Spleen (tissue), 11 donors: ENCODE measurements at regions not wholly inside any gene's neighbourhood (a gene's known extent, or its start where the extent isn't known, plus 50 kb on each side); places are given as distances from the start of the nearest gene placed in this dataset.

ENCODE experiments used
- DNase-seq: peaks from one replicate; pipeline ENCODE4 v3.0.0-alpha.2; 2020
- H3K27ac ChIP-seq, 8 donors: fragments of 200-600 bp; sonication (generic) in 7 of 8; 1 replicate in 4 of 8; 2 replicates in 4 of 8; pipeline versions ENCODE4 v1.5.0 to v1.8.0; 2016 to 2021; ENCODE audit warnings: inconsistent platforms in 4 of 8, mild to moderate bottlenecking in 4 of 8, moderate library complexity in 1 of 8
- H3K27me3 ChIP-seq, 7 donors: fragments of 200-600 bp; sonication (generic) in 6 of 7; replicated peaks in 1 of 7; 1 replicate in 4 of 7; 2 replicates in 3 of 7; pipeline versions ENCODE4 v1.5.0 to v1.8.0; 2016 to 2021; ENCODE audit warnings: inconsistent platforms in 3 of 7, mild to moderate bottlenecking in 1 of 7
- H3K36me3 ChIP-seq, 6 donors: fragments of 200-600 bp; sonication (generic) in 5 of 6; 1 replicate in 4 of 6; 2 replicates in 2 of 6; pipeline versions ENCODE4 v1.5.0 to v1.8.0; 2016 to 2021; ENCODE audit warnings: inconsistent platforms in 2 of 6
- H3K4me1 ChIP-seq, 6 donors: fragments of 200-600 bp; sonication (generic) in 5 of 6; 1 replicate in 3 of 6; 2 replicates in 3 of 6; pipeline versions ENCODE4 v1.5.0 to v1.8.0; 2016 to 2021; ENCODE audit warnings: inconsistent platforms in 3 of 6
- H3K4me3 ChIP-seq, 8 donors: fragments of 200-600 bp; sonication (generic) in 7 of 8; 1 replicate in 4 of 8; 2 replicates in 4 of 8; pipeline versions ENCODE4 v1.5.0 to v1.8.0; 2016 to 2021; ENCODE audit warnings: inconsistent platforms in 4 of 8, mild to moderate bottlenecking in 4 of 8, moderate library complexity in 2 of 8
- H3K9me3 ChIP-seq, 8 donors: fragments of 200-600 bp; sonication (generic) in 7 of 8; 1 replicate in 4 of 8; 2 replicates in 4 of 8; pipeline versions ENCODE4 v1.5.0 to v1.8.0; 2016 to 2021; ENCODE audit warnings: inconsistent platforms in 4 of 8
- POLR2A ChIP-seq, 3 donors: fragments of 450-650 bp; IDR thresholded peaks; one replicate each; pipeline ENCODE4 v1.5.1; 2017; ENCODE audit warnings: antibody characterized with exemption in 3 of 3, mild to moderate bottlenecking in 1 of 3
- POLR2AphosphoS5 ChIP-seq, 3 donors: sonication (generic); formaldehyde crosslinking; IDR thresholded peaks; one replicate each; pipeline ENCODE4 v1.5.1; 2017; ENCODE audit warnings: antibody characterized with exemption in 3 of 3
- WGBS, 5 donors: extraction: QIAGEN DNeasy Blood & Tissue Kit in 3 of 5; methylation state at CpG; one replicate each; pipeline versions ENCODE4 v1.1.5 to v1.1.7; 2013 to 2018; 5-methylcytosine and 5-hydroxymethylcytosine counted together
- intact Hi-C: fragments of 100-400 bp; cut with DNase I; formaldehyde crosslinking; loops from one replicate; pipeline ENCODE4 v1.15.0; 2023; ENCODE audit warnings: low total_unique reads
- TF ChIP-seq, protein P1 (sequence below), 11 experiments: fragments of 200-600 bp in 7 of 11; fragments of 450-650 bp in 4 of 11; sonication (generic) in 4 of 11; IDR thresholded peaks in 8 of 11; conservative IDR thresholded peaks in 3 of 11; 1 replicate in 7 of 11; 2 replicates in 4 of 11; pipeline versions ENCODE4 v1.4.0 to v1.8.0; 2016 to 2021; ENCODE audit warnings: antibody characterized with exemption in 11 of 11, inconsistent platforms in 4 of 11, mild to moderate bottlenecking in 1 of 11
- donor health status: healthy with polysubstance abuse.
- donor health status: DM: no; HTN: no; CAD: no; lungs with moderate emphysema.
- donor health status: DM: no; HTN: no; CAD: no.
- donor health status: Bipolar disorder and iron deficiency.
- donor health status: healthy.
- donor health status: DM: no; HTN: no; CAD: no.
- donor health status: DM: yes; HTN: yes; CAD: no.

DNA sequence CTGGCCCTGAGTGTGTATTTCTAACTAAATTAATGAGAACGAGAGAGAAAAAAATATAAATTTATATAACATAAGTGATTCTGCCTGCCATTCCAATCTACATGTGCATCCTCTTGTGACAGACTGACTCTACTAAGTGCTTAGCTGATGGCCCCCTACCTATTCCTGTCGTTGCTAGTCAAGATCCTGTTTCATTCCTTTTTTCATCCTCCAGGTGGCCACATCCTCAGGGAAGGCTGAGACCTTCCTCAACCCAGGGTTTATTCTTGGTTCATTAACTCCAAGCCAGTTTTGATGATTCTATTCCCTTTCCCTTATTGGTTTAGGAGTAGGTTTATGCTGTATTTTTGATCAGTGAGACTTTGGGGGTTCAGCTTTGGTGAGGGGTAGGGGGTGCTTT lies 201.3 kb downstream of the C9orf152 start:
- Histone ChIP-seq H3K27ac (no peak overlapping the region), H3K4me3 (no peak overlapping the region), H3K27me3 (no peaks in the 10 kb centered on the region), H3K9me3 (no peaks in the 10 kb centered on the region), H3K4me1 (peaks cover 0 to 9% (median 0%) of the 10 kb centered on the region in 6 donors), H3K36me3 (no peaks in the 10 kb centered on the region)
- WGBS, 5 donors: 74 to 84% (median 79%) methylated on average over 2 of the region's 2 CpGs
- intact Hi-C loops: no loop called here
- no peak for DNase-seq
- TF ChIP-seq, protein P1, sequence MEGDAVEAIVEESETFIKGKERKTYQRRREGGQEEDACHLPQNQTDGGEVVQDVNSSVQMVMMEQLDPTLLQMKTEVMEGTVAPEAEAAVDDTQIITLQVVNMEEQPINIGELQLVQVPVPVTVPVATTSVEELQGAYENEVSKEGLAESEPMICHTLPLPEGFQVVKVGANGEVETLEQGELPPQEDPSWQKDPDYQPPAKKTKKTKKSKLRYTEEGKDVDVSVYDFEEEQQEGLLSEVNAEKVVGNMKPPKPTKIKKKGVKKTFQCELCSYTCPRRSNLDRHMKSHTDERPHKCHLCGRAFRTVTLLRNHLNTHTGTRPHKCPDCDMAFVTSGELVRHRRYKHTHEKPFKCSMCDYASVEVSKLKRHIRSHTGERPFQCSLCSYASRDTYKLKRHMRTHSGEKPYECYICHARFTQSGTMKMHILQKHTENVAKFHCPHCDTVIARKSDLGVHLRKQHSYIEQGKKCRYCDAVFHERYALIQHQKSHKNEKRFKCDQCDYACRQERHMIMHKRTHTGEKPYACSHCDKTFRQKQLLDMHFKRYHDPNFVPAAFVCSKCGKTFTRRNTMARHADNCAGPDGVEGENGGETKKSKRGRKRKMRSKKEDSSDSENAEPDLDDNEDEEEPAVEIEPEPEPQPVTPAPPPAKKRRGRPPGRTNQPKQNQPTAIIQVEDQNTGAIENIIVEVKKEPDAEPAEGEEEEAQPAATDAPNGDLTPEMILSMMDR (IDR thresholded peaks at IDR 0.05 in 8 of 11, conservative IDR thresholded peaks at IDR 0.05 in 3 of 11): no peak
- TF ChIP-seq POLR2AphosphoS5 (IDR thresholded peaks at IDR 0.05) (no peak), POLR2A (IDR thresholded peaks at IDR 0.05) (no peak)

DNA sequence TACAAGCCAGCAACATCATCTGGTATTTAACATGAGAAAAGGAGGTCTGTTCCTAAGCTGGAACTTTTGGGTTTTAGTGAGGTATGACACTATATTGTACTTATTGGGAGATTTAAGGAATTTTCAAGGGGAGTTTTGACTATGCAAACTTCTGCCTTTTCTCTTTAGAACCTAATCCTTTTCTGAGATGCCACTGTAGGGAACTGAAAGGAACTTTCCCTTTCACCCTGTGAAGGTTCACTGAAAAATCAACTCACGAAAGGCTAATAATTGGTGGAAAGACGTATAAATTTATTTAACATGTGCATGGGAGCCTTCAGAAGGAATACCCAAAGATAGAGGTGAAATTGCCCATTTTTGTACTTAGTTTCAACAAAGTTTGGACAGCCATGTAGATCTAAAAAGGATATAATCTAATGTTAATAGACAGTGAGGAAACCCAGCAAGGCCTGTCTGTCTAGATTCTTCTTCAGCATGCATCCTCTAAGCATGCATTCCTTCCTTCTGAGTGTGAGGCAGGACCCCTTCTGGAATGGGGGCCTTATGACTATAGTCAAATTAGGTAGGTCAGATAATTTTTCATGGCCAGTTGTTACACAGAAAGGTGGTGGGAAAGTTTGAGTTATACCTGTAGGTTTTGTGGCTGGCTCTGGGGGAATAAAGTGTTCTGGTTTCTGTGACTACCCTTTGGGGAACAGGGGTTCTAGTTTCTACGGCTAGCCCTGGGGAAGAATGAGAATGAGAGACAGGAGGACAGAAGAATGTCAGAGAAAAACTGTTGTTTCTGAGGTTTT lies 200.3 kb downstream of the C9orf152 start:
- Histone ChIP-seq H3K4me3 (no peak overlapping the region), H3K27me3 (no peaks in the 10 kb centered on the region), H3K27ac (no peak overlapping the region), H3K36me3 (no peaks in the 10 kb centered on the region), H3K4me1 (peaks cover 0 to 9% (median 0%) of the 10 kb centered on the region in 6 donors), H3K9me3 (no peaks in the 10 kb centered on the region)
- 73 to 88% (median 84%) methylated on average over 3 of the region's 3 CpGs for WGBS, 5 donors
- intact Hi-C loops: no loop called here
- DNase-seq: no peak
- TF ChIP-seq POLR2A (IDR thresholded peaks at IDR 0.05): no peak
- TF ChIP-seq, protein P1 (IDR thresholded peaks at IDR 0.05 in 8 of 11, conservative IDR thresholded peaks at IDR 0.05 in 3 of 11): no peak
- TF ChIP-seq POLR2AphosphoS5 (IDR thresholded peaks at IDR 0.05): no peak

DNA sequence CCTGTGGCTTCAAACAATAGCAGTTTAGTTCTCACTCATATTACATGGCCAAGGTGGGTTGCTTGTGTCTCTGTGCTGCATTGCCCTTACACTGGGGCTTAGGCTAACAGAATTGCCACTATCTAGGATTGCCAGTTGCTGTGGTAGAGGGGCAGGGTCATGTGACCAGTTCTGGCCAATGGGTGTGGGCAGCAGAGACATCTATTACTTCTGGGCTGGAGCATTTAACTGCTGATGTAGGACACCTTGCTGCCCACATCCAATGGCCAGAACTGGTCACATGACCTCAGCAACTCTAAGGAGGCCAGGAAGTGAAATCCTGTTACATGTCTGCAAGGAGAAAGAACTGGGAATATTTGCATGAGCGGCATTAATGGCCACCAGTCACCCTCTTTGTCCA lies 199.3 kb downstream of the C9orf152 start:
- no peak for DNase-seq
- Histone ChIP-seq H3K27me3 (no peaks in the 10 kb centered on the region), H3K4me3 (no peak overlapping the region), H3K27ac (no peak overlapping the region), H3K9me3 (no peaks in the 10 kb centered on the region), H3K4me1 (peaks cover 0 to 9% (median 0%) of the 10 kb centered on the region in 6 donors), H3K36me3 (no peaks in the 10 kb centered on the region)
- TF ChIP-seq, protein P1 (IDR thresholded peaks at IDR 0.05 in 8 of 11, conservative IDR thresholded peaks at IDR 0.05 in 3 of 11): no peak
- TF ChIP-seq POLR2AphosphoS5 (IDR thresholded peaks at IDR 0.05): no peak
- no peak for TF ChIP-seq POLR2A (IDR thresholded peaks at IDR 0.05)
- WGBS, 5 donors: 91 to 100% (median 100%) methylated on average over 1 of the region's 1 CpG
- intact Hi-C loops: no loop called here

DNA sequence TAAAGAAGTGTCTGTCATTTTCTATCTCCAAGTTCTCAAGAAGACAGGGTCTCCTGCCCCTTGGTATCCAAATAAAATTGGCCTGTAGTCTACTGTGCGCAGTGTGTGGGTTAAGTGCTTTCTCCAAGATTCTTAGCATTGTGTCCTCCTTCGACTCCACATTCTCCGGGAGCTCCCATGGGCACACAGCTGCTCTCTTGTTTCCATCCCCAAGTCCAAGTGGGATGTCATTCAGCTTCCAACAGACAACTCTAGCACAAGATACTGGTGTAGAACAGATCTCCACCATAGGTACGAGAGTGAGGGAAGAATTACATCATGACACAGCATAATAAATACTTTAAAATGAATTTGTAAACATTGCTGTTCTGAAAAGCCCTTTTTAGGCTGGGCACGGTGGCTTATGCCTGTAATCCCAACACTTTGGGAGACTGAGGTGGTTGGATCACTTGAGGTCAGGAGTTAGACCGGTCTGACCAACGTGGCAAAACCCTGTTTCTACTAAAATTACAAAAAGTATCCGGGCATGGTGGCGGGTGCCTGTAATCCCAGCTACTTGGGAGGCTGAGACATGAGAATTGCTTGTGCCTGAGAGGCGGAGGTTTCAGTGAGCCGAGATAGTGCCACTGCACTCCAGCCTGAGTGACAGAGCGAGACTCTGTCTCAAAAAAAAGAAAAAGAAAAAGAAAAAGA lies 196.2 kb downstream of the C9orf152 start:
- H3K4me1 ChIP-seq: no peaks in the 10 kb centered on the region
- intact Hi-C loops: no loop called here
- TF ChIP-seq POLR2A (IDR thresholded peaks at IDR 0.05): no peak
- TF ChIP-seq POLR2AphosphoS5 (IDR thresholded peaks at IDR 0.05): no peak
- TF ChIP-seq, protein P1 (IDR thresholded peaks at IDR 0.05 in 8 of 11, conservative IDR thresholded peaks at IDR 0.05 in 3 of 11): no peak
- no peaks in the 10 kb centered on the region for H3K36me3 ChIP-seq
- H3K4me3 ChIP-seq: no peak overlapping the region
- no peak for DNase-seq
- H3K27me3 ChIP-seq: no peaks in the 10 kb centered on the region
- H3K27ac ChIP-seq: no peak overlapping the region
- WGBS, 5 donors: 89 to 95% (median 94%) methylated on average over 12 of the region's 12 CpGs
- H3K9me3 ChIP-seq: no peaks in the 10 kb centered on the region
